ENCODE measurements at regions not wholly inside any gene's neighbourhood (a gene's known extent, or its start where the extent isn't known, plus 50 kb on each side); places are given as distances from the start of the nearest gene placed in this dataset.
"Not testable (repeated sequence)": the region's sequence is repeated elsewhere in the genome, so short reads cannot be mapped to it uniquely, and the experiment has no call there.

DNA sequence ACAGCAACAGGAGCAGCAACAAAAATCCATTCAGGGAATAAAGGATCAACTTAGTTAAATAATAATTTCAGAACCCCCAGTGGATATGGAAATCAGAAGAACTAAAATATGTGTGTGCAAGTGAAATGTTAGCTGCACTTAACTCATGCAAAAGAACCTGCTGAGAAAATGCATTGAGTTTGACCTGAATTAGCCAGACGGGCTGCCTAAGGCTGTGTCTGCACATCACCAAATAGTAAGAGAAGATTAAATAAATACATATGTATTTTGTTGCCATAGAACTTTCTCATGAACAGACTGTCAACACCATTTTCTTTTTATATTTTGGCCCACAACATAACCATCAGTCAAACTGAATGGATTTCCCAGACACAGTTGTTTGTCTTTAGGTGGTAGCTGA lies 262.0 kb upstream of the PIK3C3 start:
- DNase-seq (ENCODE audit: low read depth), result no peak

DNA sequence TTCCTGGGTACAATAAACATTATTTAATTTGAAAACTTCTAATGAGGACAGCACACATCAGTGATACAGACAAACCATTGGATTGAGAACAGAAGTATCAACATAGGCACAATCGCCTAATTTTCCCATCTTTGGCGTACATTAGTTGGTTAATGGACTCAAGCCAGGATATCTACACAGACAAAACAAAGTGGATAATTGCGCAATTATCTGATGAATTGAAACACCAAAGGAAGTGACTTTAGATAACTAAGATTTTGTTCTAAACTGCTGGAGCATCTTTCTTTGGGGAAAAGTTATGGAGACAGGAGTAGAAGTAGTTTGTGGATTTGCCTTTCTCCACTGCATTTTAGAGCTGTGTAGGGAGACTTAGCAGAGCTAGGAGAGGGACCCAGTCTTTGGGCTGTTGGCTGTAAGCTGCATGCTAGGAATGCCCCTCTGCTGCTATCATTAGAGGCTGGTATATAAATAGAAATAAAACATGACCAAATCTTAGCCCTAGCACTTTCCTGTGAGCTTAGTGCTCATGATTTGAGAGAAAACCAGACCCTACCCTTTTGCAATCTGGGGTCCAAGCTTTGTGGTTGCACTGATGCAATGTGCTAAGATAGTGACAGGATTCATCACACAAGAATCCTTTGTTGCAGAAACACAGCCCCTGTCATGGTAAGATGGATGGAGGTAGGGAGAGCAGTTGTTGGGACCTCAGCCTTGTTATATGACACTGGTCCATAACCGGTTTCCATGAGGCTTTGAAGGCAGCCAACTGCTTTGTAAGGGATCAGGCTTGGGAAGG lies 264.5 kb upstream of the PIK3C3 start:
- no peak for DNase-seq (ENCODE audit: low read depth)

DNA sequence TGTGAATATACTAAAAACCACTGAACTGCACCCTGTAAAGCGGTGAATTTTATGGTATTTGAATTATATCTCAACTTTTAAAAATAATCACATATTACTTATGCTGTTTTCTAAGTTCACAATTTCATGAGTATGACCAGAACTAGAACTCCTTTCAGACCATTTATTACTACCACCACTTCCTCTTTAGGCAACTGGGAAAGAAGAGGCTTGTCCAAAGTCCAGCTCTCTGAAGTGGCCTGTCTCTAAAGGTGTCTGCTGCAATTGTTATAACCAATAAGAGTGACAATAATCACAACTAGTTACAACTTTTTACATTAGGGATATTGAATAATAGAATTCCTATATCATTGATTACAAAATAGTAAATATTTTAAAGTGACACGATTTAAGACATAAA lies 267.9 kb upstream of the PIK3C3 start:
- no peak for DNase-seq (ENCODE audit: low read depth)

DNA sequence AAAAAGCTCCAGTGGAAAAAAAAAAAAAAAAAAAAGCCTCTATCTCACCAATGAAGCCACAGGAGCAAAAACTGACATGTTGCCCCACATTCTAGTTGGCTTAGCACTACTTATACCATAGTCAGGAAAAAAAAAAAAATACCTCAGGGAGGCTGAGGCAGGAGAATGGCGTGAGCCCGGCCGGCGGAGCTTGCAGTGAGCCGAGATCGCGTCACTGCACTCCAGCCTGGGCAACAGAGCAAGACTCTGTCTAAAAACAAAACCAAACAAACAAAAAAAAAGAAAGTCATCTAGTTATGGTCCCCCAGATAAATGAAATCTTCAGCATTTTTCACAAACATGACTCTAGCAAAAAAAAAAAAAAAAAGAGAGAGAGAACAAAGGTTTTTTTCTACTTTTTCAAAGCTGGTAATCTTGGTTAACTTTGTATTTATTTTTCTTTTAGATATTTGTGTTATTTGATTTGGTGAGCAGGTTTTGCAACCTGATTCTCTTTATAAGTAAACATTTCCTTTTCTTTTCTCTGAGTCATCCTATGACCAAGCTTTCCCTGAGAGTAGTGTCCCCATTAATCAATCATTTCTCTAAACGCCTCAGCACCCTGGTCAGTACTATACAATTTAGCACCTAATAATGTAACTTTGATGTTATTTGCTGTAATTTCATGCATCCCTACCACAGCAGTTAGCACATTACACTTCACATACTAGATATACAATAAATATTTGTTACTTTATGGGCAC lies 273.7 kb upstream of the PIK3C3 start:
- no peak for DNase-seq (ENCODE audit: low read depth)

DNA sequence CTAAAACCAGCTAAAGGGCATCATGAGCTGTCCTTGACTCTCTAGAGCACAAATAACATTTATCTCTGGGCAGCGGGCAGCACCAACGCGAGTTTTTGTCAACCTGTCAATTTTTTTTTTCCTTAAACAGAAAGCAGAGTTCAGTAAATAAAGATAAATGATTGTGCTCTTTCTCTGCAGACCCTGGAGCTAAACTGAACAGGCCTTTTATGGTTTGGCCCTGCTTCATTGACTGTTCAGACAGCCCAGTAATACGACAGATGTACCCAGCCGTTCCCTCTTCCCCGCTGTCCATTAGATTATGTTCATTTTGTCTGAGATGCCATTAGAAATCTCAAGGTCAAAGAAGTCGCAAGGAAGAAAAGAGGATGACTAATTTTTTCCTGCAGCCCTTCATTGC lies 280.5 kb upstream of the PIK3C3 start:
- no peak for DNase-seq (ENCODE audit: low read depth)

DNA sequence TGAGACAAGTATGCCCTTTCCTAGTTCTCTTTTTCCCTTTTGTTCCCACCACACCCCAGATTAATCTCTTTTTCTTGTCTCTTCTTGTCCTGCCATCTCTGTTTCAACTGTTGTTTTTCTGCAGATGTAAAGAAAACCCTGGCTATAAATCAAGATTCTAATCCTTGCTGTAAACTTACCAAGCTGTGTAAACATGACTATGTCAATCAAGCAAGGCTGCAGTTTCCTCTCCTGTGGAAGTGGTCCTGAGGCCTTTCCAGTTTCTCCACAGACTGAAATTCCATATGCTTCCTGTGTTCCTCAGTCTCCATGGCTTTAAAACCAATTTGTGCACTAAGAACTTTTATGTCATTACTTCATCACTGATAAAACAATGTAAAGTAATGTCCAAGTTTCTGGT lies 288.8 kb upstream of the PIK3C3 start:
- no peak for DNase-seq (ENCODE audit: low read depth)

DNA sequence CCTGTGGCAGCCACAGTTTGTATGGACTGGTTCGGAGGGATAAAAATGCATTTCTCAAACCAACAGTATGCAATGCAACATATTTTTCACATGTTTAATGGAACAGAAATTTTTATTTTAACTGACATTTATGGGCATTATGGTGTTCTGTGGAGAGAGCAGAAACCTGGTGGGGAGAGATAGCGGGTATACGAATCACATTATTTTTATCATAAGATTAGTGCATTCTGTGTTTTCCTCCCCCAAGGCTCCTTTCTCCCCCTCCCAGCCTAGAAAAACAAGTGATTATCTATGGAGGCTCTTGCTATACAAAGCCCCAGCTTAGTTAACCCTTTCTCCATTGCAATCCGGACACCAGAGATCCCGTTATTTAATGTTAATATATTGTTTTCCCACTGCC lies 289.8 kb upstream of the PIK3C3 start:
- DNase-seq (ENCODE audit: low read depth), result no peak

DNA sequence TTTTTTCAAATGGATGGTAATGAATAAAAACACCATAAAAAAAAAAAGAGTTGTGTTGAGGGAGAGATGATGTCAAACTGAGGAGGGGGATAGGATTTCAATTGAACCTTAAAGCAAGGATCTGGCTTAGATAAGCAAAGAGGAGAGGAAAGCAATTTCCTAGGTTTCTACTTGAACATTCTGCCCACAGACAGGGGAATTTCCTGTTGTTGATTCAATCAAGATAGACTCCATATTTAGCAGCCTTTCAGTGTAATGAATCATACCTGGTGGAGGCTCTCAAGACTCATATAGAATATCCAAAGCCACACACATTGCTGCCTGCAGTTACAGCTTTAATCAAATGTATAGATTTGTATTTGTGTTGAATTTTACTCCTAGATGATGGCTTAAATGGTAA lies 294.4 kb upstream of the PIK3C3 start:
- no peak for DNase-seq (ENCODE audit: low read depth)

DNA sequence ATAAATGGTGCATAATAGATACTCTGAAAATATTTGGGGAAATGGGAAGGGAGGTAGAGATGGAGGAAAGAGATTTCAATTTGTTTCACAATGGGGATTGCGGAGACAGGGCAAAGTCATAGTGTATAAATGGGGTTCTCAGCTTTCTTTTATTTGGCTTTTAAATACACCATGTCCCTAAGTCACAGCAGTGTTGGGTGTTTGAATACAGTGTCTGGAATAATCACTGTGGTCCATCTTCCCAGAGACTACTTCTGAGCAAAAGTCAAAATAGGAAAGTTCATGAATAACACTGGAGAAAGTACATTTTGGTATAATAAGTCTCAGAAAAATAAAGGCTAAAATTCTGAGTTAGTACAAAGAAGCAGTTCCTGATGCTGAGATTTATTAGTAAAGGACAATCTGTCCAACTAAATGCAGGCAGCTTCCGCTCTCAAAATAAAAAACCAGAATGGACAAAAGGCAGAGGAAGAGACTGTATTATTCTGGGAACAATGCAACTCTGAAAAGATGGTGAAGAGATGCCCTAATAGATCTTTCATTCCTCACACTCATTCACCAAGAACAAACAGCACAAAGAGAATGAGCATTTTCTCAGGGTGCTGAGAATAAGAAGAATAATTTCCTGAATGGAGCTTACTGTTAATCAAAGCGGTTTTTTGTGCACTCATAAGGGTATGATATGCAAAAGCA lies 295.4 kb upstream of the PIK3C3 start:
- DNase-seq (ENCODE audit: low read depth), result no peak

DNA sequence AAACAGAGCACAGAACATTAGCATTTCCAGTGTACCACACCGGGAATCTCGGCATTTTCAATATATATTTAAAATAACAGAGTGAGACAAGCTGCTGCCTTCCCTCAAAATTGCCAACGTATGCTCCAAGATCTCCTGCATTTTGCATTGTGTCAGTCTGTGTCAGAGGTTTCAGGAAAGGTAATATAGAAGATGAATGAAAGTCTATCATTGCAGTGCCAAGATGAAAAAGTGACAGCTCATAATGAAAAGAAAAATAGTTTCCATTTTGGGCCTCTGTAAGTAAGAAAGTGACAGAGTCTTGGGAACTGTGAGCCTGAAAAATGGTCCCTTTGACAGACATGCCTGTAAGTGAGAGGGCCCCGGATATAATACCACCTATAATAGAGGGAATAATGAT lies 297.8 kb upstream of the PIK3C3 start:
- no peak for DNase-seq (ENCODE audit: low read depth)

DNA sequence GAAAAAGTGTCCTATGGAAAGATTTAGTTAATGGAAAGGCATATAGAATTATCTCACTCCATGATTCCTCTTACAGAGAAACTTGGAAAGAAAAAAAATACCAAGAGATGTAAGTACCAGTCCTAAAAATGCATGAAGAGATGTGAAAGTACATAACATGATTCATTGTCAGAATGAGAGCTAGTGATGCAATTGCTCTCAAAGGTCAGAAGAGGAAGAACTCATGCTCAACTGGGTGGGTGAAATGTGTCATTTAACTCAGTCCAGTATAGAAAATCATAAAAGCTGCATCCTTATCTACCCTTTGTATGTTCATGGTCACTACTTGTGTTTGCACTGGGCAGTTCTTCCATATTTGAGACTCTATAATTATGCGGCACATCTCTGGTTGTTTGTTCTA lies 300.0 kb upstream of the PIK3C3 start:
- no peak for DNase-seq (ENCODE audit: low read depth)

DNA sequence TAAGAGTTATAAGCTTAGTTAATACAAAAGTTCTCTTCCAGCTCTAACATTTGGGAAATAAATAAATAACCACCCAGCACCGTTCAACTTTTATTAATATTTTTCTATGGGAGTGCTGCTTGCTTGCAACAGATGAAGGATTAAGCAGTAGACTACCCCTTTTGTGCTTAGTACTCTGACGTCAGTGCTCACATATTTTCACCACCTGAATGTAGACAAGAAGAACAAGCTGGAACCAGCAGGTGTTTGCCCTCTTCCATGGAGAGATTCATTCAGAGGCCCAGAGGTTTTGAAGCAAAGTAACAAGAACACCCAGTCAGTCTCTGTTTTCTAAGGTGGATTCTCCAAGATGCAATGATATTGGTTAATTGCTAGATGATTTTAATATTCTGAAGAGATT lies 307.1 kb upstream of the PIK3C3 start:
- no peak for DNase-seq (ENCODE audit: low read depth)

DNA sequence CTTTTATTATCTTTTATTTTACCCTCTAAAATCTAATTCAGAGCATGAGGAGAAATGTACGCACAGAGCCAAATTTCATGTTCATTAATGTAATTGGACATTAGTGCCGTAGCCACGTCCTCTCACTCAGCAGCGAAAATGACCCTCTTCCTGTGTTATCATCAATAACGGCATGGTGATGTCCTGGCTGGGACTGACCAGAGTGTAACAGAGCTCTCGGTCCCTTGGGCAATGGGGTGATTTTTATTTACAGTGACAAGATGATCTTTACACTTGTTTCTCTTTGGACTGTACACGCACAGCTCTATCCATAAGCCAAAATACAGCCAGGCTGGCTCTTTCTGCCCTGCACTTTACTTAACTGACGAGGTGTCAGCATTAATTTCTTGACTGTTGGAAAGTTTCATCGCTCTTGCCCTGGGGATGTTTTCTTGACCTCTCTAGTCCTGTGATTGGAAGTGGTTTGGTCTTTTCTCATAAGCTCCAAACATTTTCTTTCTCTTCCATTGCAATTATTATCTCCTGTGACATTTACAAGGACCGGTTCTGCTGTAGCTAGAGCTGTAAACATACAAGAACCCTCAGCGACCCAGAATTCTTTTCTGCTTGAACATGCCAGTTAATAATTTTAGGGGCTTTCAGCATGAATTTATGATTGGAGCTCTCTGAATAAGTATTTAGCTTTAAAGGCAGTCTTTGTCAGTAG lies 308.0 kb upstream of the PIK3C3 start:
- DNase-seq (ENCODE audit: low read depth), result no peak

DNA sequence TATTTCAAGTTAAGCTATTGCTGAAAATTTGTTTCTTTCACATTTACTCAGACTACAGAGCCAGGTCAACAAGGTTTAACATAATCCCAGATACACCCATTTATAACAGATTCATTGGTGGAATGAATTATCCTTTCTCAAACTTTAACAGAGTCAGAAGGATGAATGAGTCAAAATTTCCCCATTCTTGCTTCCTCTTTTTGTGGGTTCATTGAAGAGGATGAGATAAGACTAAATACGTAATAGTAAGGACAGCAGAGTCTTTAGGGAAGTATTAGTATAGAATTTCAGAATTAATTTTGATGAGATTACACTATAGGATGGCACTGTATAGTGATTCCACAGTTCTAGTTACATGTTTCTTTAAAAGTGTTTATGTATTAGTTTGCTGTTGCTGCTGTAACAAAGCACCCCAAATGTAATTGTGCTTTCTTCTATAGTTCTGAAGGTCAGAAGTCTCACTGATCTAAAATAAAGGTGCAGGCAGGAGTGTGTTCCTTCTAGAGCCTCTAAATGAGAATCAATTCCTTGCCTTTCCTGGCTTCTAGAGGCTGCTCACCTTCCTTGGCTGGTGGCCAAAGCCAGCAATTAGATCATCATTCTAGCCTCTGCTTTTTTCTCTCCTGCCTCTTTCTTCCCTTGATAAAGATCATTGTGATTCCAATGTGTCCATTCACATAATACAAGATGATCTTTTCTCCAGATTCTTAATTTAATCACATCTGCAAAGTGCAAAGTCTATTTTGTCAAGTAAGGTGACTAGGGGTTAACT lies 309.3 kb upstream of the PIK3C3 start:
- no peak for DNase-seq (ENCODE audit: low read depth)

DNA sequence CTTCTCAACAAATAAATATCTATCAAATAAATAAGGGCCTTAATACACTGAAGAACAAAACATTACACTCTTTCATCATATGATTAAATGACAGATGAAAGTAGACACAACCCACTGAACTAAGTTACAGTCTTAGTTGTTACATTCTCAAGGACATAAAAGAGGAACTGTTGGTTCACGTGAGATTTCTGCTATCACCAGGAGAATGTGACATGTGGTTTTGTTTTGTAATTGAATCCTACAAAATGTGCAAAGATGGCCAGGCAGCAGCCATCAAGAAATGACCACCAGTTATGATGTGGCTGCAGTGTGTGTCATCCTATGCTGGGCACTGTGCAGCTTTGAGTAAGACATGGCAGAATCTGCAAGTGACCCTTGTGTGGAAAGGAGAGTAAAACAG lies 310.6 kb upstream of the PIK3C3 start:
- no peak for DNase-seq (ENCODE audit: low read depth)

DNA sequence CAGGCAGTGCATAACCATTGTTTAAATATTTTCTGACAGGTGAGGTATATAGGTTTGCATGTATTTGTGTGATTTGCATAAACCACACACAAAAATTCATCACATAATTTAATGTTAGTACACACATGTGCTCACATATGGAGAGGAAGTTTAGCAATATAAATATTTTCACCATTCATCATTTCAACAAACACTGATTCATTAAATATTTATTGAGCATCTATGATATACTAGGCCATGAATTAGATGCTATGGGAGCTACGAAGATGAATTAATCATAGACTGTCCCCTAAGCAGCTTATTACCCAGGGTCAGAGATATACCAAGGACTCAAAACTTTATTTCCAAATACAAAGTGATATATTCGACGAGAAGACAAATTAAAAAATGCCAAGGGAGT lies 311.6 kb upstream of the PIK3C3 start:
- no peak for DNase-seq (ENCODE audit: low read depth)

DNA sequence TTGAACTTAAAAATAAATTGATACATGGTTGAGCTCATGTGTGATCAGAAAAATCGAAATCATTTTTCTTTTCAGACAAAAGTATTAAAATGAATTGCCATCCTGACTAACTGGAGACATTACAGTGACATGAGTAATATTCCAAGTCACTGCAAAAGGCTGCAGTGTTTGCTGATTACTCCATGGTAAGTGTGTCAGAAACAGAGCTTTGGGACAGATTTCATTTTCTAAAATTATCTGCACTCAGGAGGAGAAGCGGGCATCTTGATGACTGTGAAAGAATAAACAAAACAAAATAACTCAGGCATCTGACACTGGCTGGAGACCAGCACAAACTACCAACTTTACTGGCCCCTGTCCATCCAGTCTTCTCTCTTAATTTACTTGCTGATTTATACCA lies 312.3 kb upstream of the PIK3C3 start:
- no peak for DNase-seq (ENCODE audit: low read depth)

DNA sequence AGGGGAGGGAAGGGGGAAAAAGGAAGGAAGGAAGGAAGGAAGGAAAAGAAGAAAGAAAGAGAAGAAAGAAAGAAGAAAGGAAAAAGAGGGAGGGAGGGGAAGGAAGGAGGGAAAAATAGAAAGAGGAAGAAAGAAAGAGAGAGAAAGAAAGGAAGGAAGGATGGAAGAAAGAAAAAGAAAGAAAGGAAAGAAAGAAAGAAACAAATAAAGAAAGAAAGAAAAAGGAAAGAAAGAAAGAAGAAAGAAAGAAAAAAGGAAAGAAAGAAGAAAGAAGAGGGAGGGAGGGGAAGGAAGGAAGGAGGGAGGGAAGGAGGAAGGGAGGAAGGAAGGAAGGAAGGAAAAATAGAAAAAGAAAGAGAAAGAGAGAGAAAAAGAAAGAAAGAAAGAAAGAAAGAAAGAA lies 315.8 kb upstream of the PIK3C3 start:
- no peak for DNase-seq (ENCODE audit: low read depth)

DNA sequence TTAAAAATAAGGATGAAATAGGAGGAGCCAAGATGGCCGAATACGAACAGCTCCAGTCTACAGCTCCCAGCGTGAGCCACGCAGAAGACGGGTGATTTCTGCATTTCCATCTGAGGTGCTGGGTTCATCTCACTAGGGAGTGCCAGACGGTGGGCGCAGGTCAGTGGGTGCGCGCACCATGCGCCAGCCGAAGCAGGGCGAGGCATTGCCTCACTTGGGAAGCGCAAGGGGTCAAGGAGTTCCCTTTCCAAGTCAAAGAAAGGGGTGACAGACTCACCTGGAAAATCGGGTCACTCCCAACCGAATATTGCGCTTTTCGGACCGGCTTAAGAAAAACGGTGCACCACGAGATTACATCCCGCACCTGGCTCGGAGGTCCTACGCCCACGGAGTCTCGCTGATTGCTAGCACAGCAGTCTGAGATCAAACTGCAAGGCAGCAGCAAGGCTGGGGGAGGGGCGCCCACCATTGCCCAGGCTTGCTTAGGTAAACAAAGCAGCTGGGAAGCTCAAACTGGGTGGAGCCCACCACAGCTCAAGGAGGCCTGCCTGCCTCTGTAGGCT lies 323.2 kb upstream of the PIK3C3 start:
- DNase-seq (ENCODE audit: low read depth), result not testable (repeated sequence)

DNA sequence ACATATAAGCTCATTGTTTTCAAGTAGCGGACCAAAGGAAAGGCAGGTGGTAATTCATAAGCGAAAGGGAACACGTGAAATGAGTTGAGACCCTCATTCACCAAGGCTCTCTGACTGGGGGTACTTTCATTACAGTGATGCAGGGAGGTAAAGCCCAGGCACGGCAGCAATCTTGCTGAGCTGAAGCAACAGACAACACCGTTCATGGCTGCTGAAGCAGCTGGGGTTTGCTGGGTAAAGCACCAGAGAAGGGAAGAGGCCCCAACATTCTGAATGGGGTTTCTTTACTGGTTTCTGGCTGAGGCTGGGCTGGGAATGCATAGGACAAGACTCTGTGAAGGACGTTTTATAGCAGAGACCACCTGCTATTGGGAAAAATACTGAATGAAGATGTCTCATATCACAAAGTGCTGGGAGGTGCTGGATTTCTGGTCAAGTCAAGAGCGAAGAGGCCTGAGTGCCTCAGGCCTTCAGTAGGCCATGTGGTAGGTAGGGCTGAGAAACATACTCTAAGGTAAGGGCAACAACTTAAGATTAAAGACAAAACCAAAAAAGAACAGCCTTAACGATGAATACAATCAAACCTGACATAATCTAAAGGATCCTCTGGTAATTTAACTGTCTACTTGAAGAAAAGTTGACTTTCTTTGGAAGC lies 324.7 kb upstream of the PIK3C3 start:
- DNase-seq (ENCODE audit: low read depth), result no peak

DNA sequence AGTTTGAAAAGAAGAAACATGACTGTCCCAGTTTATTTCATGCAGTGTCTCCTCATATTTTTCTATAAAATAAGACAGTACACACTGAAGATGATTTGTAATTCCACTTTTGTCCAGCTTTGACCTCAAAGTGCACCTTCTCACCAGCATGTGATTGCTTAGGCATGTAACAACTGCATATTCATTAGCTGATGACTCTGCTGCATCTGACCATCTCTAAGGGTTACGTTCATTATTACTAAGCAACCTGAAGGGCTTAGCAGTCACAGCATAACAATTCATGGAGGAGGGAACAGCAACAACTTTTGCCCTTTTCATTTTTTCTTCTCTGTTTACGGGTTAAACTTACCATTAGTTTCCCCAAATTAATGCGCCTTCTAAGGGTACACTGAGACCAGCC lies 330.6 kb upstream of the PIK3C3 start:
- no peak for DNase-seq (ENCODE audit: low read depth)
